Activated CD4-positive, alpha-beta T cell treated with anti-CD3 and anti-CD28 coated beads, Interleukin-2, amount 10 ng/mL, durations not matched to agents 24 days and 14 days (primary cell): ENCODE measurements at regions not wholly inside any gene's neighbourhood (a gene's known extent, or its start where the extent isn't known, plus 50 kb on each side); places are given as distances from the start of the nearest gene placed in this dataset.

ENCODE experiments used
- DNase-seq: peaks from one replicate; pipeline ENCODE4 v3.0.0; 2022
- H3K27ac Mint-ChIP-seq: one replicate; pipeline ENCODE4 v1.8.0; 2022; ENCODE audit warnings: mild to moderate bottlenecking, mixed read lengths
- H3K27me3 Mint-ChIP-seq: one replicate; pipeline ENCODE4 v1.8.0; 2022; ENCODE audit warnings: mixed read lengths
- H3K36me3 Mint-ChIP-seq: one replicate; pipeline ENCODE4 v1.8.0; 2022; ENCODE audit warnings: low read depth, mild to moderate bottlenecking, mixed read lengths
- H3K4me1 Mint-ChIP-seq: one replicate; pipeline ENCODE4 v1.8.0; 2021; ENCODE audit warnings: mixed read lengths
- H3K4me3 Mint-ChIP-seq: one replicate; pipeline ENCODE4 v1.8.0; 2022; ENCODE audit warnings: mild to moderate bottlenecking, moderate library complexity, mixed read lengths
- H3K9me3 Mint-ChIP-seq: one replicate; pipeline ENCODE4 v1.8.0; 2021; ENCODE audit warnings: mixed read lengths
- intact Hi-C: fragments of 100-400 bp; cut with micrococcal nuclease; formaldehyde crosslinking; loops from one replicate; pipeline ENCODE4 v1.15.1; 2023

- intact Hi-C loops: no loop called here
- no peaks in the 10 kb centered on the region for H3K9me3 Mint-ChIP-seq
Measured at GRCh38 chr13:103199380-103200088, 133.3 kb upstream of the SLC10A2 start.

GRCh38 chr13:103196356-103196755, 130.1 kb upstream of the SLC10A2 start:
- Mint-ChIP-seq H3K36me3 (no peaks in the 10 kb centered on the region), H3K9me3 (no peaks in the 10 kb centered on the region), H3K27ac (no peak overlapping the region), H3K4me1 (no peaks in the 10 kb centered on the region), H3K4me3 (no peak overlapping the region), H3K27me3 (no peaks in the 10 kb centered on the region)
- intact Hi-C loops: no loop called here
- no peak for DNase-seq

More at GRCh38 chr13:103199380-103200088, 133.3 kb upstream of the SLC10A2 start:
- no peaks in the 10 kb centered on the region for H3K36me3 Mint-ChIP-seq
- no peaks in the 10 kb centered on the region for H3K4me1 Mint-ChIP-seq
- DNase-seq: no peak
- H3K27ac Mint-ChIP-seq: no peak overlapping the region
- H3K4me3 Mint-ChIP-seq: no peak overlapping the region
- H3K27me3 Mint-ChIP-seq: no peaks in the 10 kb centered on the region

- intact Hi-C loops: no loop called here
- Mint-ChIP-seq H3K4me1 (no peaks in the 10 kb centered on the region), H3K27me3 (no peaks in the 10 kb centered on the region), H3K27ac (no peak overlapping the region), H3K4me3 (no peak overlapping the region), H3K9me3 (no peaks in the 10 kb centered on the region), H3K36me3 (no peaks in the 10 kb centered on the region)
- no peak for DNase-seq
Measured at GRCh38 chr13:103195762-103196161, 129.5 kb upstream of the SLC10A2 start.

- intact Hi-C loops: no loop called here
Measured at GRCh38 chr13:103194871-103195270, 128.7 kb upstream of the SLC10A2 start.

GRCh38 chr13:103192511-103193135, 126.4 kb upstream of the SLC10A2 start:
- no peaks in the 10 kb centered on the region for H3K27me3 Mint-ChIP-seq
- no peaks in the 10 kb centered on the region for H3K36me3 Mint-ChIP-seq
- no peaks in the 10 kb centered on the region for H3K9me3 Mint-ChIP-seq
- H3K27ac Mint-ChIP-seq: no peak overlapping the region
- H3K4me1 Mint-ChIP-seq: no peaks in the 10 kb centered on the region
- no peak for DNase-seq
- intact Hi-C loops: no loop called here
- no peak overlapping the region for H3K4me3 Mint-ChIP-seq

More at GRCh38 chr13:103194871-103195270, 128.7 kb upstream of the SLC10A2 start:
- no peak overlapping the region for H3K27ac Mint-ChIP-seq
- no peaks in the 10 kb centered on the region for H3K27me3 Mint-ChIP-seq
- H3K4me1 Mint-ChIP-seq: no peaks in the 10 kb centered on the region
- H3K36me3 Mint-ChIP-seq: no peaks in the 10 kb centered on the region
- H3K9me3 Mint-ChIP-seq: no peaks in the 10 kb centered on the region
- no peak overlapping the region for H3K4me3 Mint-ChIP-seq
- no peak for DNase-seq

GRCh38 chr13:103190841-103191240, 124.6 kb upstream of the SLC10A2 start:
- Mint-ChIP-seq H3K27ac (no peak overlapping the region), H3K27me3 (no peaks in the 10 kb centered on the region), H3K4me1 (no peaks in the 10 kb centered on the region), H3K36me3 (no peaks in the 10 kb centered on the region), H3K9me3 (no peaks in the 10 kb centered on the region), H3K4me3 (no peak overlapping the region)
- intact Hi-C loops: no loop called here
- DNase-seq: no peak

GRCh38 chr13:103188713-103189326, 122.6 kb upstream of the SLC10A2 start:
- Mint-ChIP-seq H3K27ac (no peak overlapping the region), H3K27me3 (no peaks in the 10 kb centered on the region), H3K4me3 (no peak overlapping the region), H3K9me3 (no peaks in the 10 kb centered on the region), H3K36me3 (no peaks in the 10 kb centered on the region), H3K4me1 (no peaks in the 10 kb centered on the region)
- intact Hi-C loops: no loop called here
- no peak for DNase-seq

- intact Hi-C loops: no loop called here
- H3K4me3 Mint-ChIP-seq: no peak overlapping the region
- no peaks in the 10 kb centered on the region for H3K27me3 Mint-ChIP-seq
- H3K27ac Mint-ChIP-seq: no peak overlapping the region
- no peak for DNase-seq
- H3K9me3 Mint-ChIP-seq: no peaks in the 10 kb centered on the region
- H3K4me1 Mint-ChIP-seq: no peaks in the 10 kb centered on the region
- no peaks in the 10 kb centered on the region for H3K36me3 Mint-ChIP-seq
Measured at GRCh38 chr13:103187721-103188156, 121.5 kb upstream of the SLC10A2 start.

- H3K27me3 Mint-ChIP-seq: no peaks in the 10 kb centered on the region
- no peaks in the 10 kb centered on the region for H3K9me3 Mint-ChIP-seq
- DNase-seq: no peak
- no peaks in the 10 kb centered on the region for H3K4me1 Mint-ChIP-seq
- H3K27ac Mint-ChIP-seq: no peak overlapping the region
- H3K4me3 Mint-ChIP-seq: no peak overlapping the region
- intact Hi-C loops: no loop called here
- H3K36me3 Mint-ChIP-seq: no peaks in the 10 kb centered on the region
Measured at GRCh38 chr13:103184413-103184812, 118.2 kb upstream of the SLC10A2 start.

GRCh38 chr13:103178986-103179943, 113.0 kb upstream of the SLC10A2 start:
- H3K4me3 Mint-ChIP-seq: no peak overlapping the region
- H3K27ac Mint-ChIP-seq: no peak overlapping the region
- H3K36me3 Mint-ChIP-seq: no peaks in the 10 kb centered on the region
- DNase-seq: no peak
- H3K4me1 Mint-ChIP-seq: no peaks in the 10 kb centered on the region
- no peaks in the 10 kb centered on the region for H3K27me3 Mint-ChIP-seq
- intact Hi-C loops: no loop called here
- H3K9me3 Mint-ChIP-seq: no peaks in the 10 kb centered on the region

GRCh38 chr13:103174966-103175365, 108.7 kb upstream of the SLC10A2 start:
- Mint-ChIP-seq H3K36me3 (no peaks in the 10 kb centered on the region), H3K27me3 (no peaks in the 10 kb centered on the region), H3K4me1 (no peaks in the 10 kb centered on the region), H3K27ac (no peak overlapping the region), H3K9me3 (no peaks in the 10 kb centered on the region), H3K4me3 (no peak overlapping the region)
- intact Hi-C loops: no loop called here
- no peak for DNase-seq

- Mint-ChIP-seq H3K27me3 (no peaks in the 10 kb centered on the region), H3K9me3 (no peaks in the 10 kb centered on the region), H3K4me3 (no peak overlapping the region), H3K27ac (no peak overlapping the region), H3K4me1 (no peaks in the 10 kb centered on the region), H3K36me3 (no peaks in the 10 kb centered on the region)
- no peak for DNase-seq
- intact Hi-C loops: no loop called here
Measured at GRCh38 chr13:103168901-103169508, 102.8 kb upstream of the SLC10A2 start.

GRCh38 chr13:103164251-103164650, 98.0 kb upstream of the SLC10A2 start:
- Mint-ChIP-seq H3K4me1 (no peaks in the 10 kb centered on the region), H3K9me3 (no peaks in the 10 kb centered on the region)
- intact Hi-C loops: no loop called here

More at GRCh38 chr13:103164251-103164650, 98.0 kb upstream of the SLC10A2 start:
- Mint-ChIP-seq H3K4me3 (no peak overlapping the region), H3K27me3 (no peaks in the 10 kb centered on the region), H3K27ac (no peak overlapping the region), H3K36me3 (no peaks in the 10 kb centered on the region)
- DNase-seq: no peak
